ENCODE measurements at regions not wholly inside any gene's neighbourhood (a gene's known extent, or its start where the extent isn't known, plus 50 kb on each side); places are given as distances from the start of the nearest gene placed in this dataset.

GRCh38 chr2:3117650-3118216 is 259.9 kb downstream of the EIPR1 start:
- TF ChIP-seq, protein P1, sequence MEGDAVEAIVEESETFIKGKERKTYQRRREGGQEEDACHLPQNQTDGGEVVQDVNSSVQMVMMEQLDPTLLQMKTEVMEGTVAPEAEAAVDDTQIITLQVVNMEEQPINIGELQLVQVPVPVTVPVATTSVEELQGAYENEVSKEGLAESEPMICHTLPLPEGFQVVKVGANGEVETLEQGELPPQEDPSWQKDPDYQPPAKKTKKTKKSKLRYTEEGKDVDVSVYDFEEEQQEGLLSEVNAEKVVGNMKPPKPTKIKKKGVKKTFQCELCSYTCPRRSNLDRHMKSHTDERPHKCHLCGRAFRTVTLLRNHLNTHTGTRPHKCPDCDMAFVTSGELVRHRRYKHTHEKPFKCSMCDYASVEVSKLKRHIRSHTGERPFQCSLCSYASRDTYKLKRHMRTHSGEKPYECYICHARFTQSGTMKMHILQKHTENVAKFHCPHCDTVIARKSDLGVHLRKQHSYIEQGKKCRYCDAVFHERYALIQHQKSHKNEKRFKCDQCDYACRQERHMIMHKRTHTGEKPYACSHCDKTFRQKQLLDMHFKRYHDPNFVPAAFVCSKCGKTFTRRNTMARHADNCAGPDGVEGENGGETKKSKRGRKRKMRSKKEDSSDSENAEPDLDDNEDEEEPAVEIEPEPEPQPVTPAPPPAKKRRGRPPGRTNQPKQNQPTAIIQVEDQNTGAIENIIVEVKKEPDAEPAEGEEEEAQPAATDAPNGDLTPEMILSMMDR (IDR thresholded peaks at IDR 0.05 in 8 of 11, conservative IDR thresholded peaks at IDR 0.05 in 3 of 11): no peak
- no peak for TF ChIP-seq POLR2A (IDR thresholded peaks at IDR 0.05)

Data from spleen (tissue), 7 donors.